Posterior cingulate gyrus (tissue), 11 donors: ENCODE measurements at regions not wholly inside any gene's neighbourhood (a gene's known extent, or its start where the extent isn't known, plus 50 kb on each side); places are given as distances from the start of the nearest gene placed in this dataset.

Experiments used
- DNase-seq, 10 donors: peaks; one replicate each; pipeline versions ENCODE4 v3.0.0 to v3.0.0-alpha.2; 2020 to 2021; ENCODE audit warnings: mixed read lengths in 3 of 10
- intact Hi-C: fragments of 100-400 bp; cut with DNase I; formaldehyde crosslinking; loops from one replicate; pipeline ENCODE4 v1.15.1; 2023

DNA sequence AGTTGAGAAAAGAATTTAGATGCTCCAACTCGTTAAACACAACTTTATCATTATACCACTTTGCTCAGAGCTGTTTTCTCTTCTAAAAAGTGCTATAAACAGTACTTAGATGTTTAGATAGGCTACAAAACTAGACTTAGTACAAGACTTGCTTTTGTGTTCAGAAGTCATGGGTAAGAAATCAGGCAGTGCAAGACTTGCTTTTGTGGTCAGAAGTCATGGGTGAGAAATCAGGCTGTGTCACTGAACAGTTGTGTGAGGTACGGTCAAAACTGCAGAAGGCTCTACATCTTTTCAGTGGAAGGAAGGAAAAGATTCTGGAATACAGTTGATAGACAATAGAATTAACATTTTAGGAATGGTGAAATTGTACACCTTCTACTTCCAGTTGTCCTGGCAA, 239.7 kb downstream of the DNAJB9 start:
- intact Hi-C loops = no loop called here
- no peak for DNase-seq

DNA sequence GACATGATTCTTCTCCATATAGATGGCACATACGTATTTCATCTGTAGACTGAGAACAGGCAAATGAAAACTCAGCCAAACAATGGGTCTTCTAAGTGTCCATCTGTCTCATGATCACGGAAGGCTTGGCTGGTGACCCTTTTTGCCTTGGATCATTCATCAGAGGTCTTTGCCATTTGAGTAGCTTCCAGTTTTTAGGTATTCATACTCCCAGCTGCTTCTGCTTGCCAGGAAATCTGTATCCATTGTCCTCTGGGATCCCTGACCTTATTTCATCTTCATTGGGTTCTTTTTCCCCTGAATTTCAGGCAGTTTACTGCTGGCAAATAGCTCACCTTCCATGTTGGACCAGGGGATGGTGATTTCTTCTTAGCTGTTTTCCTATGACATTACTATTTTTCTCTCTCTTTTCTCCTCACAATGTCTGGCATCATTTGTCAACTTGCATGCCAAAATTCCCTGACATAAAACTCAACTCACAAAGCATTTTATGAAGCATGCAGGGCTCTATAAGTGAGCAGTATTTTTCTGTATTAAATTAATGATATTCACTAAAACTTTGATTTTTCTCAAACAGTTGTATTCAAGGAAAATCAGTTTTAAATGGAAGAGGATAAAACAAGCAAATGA, 241.2 kb downstream of the DNAJB9 start:
- no peak for DNase-seq
- intact Hi-C loops = no loop called here

DNA sequence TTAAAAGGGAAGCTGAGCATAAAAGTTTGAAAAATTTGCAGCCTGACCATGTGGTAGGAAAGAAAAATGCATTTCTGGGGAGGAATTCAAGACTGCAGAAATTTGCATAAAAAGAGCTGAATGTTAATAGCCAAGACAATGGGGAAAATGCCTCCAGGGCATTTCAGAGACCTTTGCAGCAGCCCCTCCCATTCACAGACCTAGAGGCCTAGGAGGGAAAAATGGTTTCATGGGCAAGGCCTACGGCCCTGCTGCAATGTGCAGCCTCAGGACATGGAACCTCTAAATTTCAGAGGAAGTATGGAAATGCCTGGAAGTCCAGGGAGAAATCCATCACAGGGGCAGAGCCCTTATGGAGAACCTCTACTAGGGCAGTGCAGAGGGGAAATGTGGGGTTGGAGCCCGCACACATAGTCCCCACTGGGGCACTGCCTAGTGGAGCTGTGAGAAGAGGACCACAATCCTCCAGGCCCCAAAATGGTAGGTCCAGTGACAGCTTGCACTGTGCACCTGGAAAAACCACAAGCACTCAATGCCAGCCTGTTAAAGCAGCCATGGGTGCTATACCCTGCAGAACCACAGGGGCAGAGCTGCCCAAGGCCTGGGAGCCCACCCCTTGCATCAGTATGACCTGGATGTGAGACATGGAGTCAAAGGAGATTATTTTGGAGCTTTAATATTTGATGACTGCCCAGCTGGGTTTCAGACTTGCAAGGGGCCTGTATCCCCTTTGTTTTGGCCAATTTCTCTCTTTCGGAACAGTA, 243.8 kb downstream of the DNAJB9 start:
- DNase-seq = peak in 1 of 10 donors; percentile 28
- intact Hi-C loops = no loop called here

DNA sequence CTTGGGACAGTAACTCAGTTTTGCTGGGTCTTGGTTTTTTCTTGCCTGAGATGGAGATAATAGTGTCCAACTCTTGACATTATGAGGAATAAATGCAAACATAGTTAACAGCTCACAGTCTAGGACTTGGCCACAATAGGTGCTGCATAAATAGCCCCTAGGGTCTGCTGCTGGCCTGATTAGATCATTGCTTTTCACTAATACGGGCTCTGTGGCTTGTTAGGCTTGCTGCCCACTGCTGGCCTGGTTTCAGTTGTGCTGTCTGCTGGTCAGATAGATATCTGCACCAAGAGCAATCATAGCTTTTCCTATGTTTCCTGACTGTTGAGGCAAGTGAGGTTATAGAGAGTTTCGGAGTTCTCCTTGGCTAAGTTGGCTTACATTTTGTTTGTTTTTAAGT, 246.1 kb downstream of the DNAJB9 start:
- DNase-seq = no peak
- intact Hi-C loops = no loop called here

DNA sequence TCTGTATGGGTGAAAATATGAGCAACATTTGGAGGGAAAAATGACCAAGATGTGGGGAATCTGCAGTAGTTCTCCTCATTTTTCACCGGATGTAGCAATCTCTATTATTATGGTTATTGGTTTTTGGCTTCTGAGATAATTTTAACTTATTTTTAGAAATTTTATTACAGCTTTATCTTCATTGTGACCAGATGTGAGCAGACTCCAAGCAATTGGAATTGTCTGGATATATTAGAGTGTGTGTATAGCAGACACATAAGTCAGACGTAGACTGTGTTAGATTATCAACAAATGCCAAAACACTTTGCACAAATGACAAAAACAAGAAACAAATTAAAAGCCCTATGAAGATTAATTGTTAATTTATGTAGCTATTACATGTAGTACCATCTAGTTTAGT, 249.1 kb downstream of the DNAJB9 start:
- intact Hi-C loops = no loop called here
- DNase-seq = no peak

DNA sequence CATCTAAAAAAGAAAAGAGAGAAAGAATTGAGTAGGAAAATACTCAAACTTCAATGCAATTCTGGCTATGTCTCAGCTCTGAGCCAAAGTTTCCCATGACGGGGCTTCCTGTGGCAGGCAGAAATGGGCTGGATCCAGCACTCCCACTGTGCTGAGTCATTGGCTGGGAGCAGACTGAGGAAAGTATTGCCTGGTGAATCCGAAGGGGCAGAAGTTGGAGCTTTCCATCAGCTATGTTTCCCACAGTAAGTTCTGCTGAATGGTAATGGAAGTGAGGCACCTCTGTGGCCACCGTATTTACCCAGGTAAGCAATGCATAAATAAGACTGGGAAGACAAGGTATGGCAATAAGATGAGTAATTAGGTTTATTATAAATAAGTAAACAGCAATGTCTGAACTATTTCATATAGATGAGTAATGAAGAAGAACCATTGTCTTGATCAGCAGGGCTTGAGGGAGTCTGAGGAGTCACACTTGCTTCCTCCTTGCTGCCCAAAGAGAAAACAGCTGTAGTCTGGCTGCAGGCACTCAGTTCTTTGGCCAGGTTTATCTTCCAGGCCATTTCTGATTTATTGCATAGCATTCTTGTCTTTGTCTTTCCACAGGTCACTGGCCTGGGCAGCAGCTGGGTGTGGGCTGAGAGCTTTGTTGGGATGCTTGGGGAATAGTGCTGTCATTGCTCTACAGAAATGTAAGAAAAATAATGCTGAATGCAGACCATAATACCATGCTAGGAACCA, 255.3 kb downstream of the DNAJB9 start:
- intact Hi-C loops = no loop called here
- DNase-seq = peak in 1 of 10 donors; percentile 42

DNA sequence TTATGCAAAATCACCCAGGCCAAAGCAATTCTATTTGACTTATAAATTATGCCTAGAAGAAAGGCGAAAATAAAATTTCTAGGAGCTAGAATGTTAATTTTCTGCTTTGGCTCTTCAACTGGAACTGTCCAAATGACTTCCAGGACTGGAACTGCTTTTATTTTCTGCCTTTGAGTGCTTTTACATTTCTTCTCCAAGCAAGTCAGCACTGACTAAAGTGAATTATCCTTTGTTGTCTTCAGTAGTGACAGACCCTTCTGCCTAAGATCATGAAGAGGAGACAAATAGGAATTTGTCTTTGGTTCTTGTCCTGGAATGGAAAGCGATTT, 255.9 kb downstream of the DNAJB9 start:
- intact Hi-C loops = no loop called here
- DNase-seq = no peak

DNA sequence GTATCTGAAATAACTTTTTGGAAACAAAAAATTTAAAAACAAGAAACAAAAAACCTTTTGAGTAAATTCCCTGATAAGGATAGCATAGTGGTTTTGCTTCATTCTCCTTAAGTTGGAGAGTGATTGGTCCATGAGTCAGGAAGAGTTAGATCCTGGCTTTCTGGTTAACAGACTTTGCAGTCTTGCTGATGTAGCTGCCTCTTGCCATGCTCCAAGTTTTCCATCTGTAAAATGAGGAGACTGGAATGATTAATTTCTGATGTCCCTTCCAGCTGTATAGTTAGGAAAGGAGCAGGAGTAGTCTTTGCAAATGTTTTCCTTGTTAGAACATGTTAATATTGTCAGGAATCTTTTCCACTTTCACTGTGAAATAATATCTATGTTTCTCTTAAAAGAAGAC, 266.6 kb downstream of the DNAJB9 start:
- intact Hi-C loops = no loop called here
- DNase-seq = no peak

DNA sequence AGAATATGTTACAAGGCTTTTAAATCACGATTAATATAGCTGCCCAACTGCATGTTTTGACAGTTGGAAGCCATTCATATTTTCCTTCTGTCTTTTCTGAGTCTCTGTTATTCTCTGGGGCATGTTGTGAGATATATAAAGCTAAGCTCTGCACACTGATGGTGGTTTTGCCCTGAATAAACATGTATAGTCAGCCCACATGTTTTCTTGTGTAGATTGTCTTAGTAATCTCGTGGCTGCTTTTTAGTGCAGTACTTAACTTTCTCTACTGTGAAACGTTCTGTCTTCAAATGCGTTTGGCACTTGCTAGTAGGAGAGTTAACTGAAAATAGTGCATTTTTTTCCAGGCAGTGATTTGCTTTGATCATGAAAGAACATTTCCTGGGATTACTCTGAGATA, 268.5 kb downstream of the DNAJB9 start:
- no peak for DNase-seq
- intact Hi-C loops = no loop called here

DNA sequence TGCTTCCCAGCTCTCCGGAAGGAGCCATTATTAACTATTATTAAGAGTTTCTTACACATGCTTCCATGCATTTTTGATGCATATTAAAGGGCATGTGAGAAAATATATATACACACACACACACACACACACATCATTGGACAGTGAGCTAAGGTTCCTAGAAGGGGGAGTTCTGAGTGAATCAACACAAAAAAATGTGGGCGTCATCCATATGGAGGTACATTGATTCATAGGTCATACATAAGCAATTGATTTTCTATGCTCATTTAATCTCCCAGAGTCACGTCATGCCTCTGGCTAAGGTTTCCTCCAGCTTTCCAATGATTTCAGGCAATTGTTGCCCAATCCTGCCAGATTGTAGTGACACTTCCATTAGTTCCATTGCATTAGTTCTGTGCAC, 269.4 kb downstream of the DNAJB9 start:
- no peak for DNase-seq

DNA sequence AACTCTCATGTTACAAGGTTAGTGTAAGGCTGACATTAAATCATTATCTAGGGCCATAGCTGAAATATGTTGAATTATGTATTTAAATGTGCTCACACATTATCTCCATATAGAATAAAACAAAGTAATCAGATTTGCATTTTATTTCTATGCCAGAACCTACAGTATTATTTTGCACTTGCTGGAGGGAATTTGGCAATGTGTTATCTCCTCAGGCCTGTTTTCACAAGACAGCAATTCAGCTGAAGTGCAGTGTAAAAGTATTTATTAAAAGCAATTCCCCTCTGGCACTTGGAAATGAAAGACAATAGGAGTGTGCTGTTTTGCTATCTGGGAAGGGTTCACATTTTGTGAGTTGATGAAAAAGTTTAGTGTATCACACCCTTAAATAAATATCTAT, 276.3 kb downstream of the DNAJB9 start:
- intact Hi-C loops = no loop called here
- DNase-seq = no peak

More for the DNA sequence above, 269.4 kb downstream of the DNAJB9 start:
- intact Hi-C loops = no loop called here

DNA sequence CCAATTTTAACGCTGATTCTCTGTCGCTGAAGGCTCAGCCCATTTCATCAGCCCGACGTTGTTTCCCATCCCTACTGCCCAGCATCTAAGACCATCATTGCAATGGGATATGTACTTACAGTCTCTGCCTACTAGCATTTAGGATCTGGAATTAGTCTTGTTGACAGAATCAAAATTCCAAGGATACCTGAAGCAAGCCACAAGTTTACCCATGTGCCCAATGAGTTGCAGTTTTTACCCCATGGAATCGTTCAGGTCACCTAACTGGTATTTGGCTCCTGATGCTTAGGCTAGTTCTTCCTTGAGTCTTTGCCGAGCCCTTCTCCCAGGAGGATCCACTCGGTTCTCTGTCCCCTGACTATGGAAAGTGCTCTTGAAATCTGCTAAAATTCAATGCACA, 276.8 kb downstream of the DNAJB9 start:
- intact Hi-C loops = no loop called here

DNA sequence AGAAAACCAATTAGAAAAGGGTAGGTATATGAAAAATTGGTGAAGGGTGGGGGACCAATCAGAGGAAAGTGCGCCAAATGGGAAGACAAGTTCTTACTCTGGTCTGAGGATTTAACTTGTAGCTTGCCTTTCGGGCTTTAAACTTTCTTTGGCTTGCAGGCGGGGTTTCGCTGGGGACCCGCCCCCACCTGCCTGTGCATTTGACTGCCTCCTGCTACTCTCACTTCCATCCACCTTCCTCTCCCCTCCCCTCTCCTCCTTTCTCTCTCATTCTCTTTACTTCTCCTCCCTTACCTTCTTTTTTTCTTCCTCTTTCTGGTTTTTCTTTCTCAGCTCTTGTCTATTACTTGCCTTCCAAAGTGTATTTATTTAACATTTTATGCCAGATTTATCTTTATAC, 278.8 kb downstream of the DNAJB9 start:
- no peak for DNase-seq
- intact Hi-C loops = no loop called here

More for the DNA sequence above, 276.8 kb downstream of the DNAJB9 start:
- DNase-seq = no peak

DNA sequence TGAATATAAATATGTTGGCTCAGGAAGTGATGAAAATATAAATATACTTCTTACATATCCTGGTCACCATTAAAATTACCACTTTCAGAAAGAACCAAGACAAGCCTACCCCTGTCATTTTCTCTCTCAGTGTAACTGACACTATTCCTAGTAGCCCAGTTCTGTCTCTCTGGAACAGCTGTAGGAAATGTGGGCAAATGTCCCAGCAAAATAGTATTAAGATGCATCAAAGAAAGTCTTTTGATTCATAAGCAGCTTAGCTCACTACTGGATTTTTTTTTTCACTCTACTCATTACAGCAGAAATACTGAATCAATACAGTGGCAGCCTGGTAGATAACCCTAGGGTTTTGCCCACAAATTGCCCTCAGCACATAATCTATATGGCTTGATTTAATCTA, 290.9 kb downstream of the DNAJB9 start:
- no peak for DNase-seq
- intact Hi-C loops = no loop called here

DNA sequence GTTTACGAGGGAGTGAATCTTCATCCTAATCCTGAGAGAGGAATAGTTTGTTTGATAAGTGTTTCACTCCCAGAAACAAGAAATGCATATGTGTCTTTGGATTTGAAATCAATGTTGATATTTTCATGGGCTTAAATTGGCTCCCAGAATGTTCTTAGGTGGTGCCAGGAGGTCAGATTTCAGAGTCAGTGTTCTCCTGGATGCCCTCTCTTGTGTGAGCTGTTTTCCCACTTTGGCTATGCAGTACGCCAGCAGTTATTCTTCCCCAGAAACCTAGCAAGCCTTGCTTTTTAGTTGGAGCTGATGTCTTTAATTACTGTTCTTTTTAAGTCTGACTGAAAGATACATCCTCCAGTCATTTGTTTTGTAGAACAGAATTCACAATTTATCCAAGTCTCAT, 291.4 kb downstream of the DNAJB9 start:
- DNase-seq = no peak
- intact Hi-C loops = no loop called here

DNA sequence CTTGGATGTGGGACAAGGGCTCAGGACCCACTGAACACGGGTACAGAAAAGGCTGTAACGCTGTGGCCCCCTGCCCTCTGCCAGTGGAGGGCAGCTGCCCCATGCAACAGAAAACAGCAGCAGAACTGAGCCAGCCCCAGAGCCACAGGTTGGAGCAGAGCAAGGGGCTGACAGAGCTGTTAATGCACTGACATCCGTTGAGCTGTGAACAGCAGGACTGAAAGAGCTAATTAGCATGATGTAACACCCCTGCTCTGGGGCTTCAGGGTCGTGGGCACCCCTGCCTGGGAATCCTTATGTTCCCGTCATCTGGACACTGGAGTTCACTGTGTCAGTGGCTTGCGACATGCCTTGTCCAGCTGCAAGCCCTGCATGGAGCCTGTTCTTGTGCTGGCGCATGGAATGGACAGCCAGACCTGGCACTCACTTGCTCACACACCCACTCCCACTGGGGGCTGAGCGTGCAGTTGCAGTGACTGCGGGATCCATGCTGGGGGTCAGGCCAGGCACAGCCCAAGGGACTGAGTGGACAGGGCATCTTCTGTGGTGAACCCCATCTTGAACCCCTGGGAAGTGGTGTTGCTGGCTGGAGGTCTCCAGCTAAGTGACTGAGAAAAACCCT, 293.7 kb downstream of the DNAJB9 start:
- peak in 1 of 10 donors; percentile 60 for DNase-seq
- intact Hi-C loops = no loop called here

DNA sequence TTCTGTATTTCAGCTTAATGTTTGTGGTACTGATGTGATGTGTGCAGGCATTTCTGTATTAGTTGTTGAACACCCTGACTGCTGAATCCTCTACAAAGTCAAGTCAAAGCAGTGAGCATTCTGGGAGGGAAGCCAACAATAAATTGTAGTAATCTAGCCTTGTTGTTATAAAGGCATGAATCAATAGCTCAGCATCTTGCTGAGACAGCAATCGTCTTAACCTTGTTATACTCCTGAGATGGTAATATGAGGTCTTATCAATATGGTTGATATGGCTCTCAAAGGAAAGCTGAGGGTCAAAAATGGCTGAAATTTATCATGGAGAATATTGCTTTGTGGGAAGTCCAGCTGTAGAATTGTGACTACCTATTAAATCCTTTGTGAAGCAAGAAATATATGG, 299.4 kb downstream of the DNAJB9 start:
- no peak for DNase-seq
- intact Hi-C loops = no loop called here

DNA sequence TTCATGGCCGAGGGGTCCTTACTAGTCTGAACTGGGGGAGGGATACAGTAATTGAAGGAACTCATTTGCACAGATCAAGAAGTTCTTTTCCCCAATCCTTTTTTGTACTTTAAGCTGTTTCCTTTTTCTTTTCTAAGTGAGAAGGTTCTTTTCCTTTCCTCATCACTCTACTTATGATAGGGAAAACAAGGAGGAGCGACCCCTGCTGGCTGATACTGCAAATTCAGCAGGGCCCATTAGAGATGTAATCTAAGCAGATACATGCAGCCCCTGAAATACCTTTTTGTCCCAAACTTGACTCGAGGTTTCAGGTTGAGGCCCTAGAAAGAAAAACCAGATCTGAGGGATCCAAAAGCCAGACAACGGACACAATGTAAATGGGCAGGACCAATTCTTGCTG, 305.5 kb downstream of the DNAJB9 start:
- intact Hi-C loops = no loop called here
- no peak for DNase-seq

DNA sequence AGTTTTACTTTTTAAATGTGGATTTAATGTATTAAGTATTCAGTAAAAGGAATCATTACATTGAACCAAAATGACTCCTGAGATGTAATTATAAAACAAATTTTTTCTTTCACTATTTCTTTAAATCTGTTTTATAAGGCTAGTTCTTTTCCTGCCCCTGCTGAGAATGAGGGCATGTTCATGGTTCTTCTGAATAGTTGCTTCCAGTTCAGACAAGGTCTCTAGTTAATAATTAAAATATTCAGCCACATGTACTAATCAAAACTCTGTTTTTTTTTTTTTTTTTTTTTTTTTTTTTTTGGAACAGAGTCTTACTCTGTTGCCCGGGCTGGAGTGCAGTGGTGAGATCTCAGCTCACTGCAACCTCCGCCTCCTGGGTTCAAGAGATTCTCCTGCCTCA, 321.2 kb downstream of the DNAJB9 start:
- no peak for DNase-seq
- intact Hi-C loops = no loop called here

DNA sequence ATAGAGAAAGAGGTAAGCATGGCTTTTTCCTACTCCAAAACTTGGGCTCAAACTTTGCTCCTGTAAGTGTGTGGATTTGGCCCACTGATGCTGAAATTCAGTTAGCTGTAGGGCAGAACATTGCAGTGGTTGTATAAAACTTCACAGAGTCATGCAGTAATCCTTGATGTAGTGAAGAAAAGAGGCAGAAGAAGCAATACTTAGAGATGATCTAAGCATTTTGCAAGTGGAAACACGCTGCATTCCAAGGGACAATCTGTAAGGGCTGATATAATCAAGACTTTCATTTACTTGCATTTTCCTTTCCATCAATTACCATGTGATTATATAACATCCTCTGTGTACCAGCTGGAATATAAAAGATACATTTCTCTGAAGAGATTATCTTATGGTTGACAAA, 338.8 kb downstream of the DNAJB9 start:
- DNase-seq = no peak
- intact Hi-C loops = no loop called here

DNA sequence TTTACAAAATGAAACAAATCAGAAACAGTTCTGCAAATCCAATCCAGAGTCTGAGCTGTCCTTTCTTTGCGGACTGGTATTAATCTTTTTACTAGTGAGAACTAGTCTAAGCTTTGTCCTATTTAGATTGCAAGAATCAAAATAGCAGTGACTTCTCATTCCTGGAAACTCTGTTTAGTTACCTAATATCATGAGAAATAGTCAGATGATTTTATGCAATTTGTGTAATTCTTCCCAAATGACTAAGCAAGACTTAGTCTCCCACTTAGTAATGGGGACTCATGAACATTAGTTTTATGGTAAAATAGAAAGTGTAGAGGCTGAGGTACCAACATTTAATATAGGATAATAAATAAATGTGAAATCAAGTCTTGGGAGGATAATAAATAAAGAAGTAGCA, 341.3 kb downstream of the DNAJB9 start:
- intact Hi-C loops = no loop called here
- DNase-seq = no peak

DNA sequence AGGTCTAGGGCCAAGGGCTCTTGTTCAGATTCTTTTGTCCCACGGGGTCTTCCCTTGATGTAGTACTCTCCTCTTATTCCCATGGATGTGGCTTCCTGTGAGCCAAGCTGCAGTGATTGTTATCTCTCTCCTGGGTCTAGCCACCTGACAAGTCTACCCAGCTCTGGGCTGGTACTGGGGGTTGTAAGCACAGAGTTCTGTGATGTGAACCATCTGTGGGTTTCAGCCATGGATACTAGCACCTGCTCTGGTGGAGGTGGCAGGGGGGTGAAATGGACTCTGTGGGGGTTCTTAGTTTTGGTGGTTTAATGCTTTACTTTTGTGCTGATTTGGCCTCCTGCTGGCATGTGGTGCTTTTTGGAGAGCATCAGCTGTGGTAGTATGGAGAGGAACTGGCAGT, 350.8 kb downstream of the DNAJB9 start:
- intact Hi-C loops = no loop called here

More for the DNA sequence above, 350.8 kb downstream of the DNAJB9 start:
- DNase-seq = no peak
